SK-N-SH (cell line): ENCODE measurements at regions not wholly inside any gene's neighbourhood (a gene's known extent, or its start where the extent isn't known, plus 50 kb on each side); places are given as distances from the start of the nearest gene placed in this dataset.

Experiments used
- CTCF ChIA-PET: fragments of 300-600, 350-600 bp; formaldehyde crosslinking; extraction: SDS; loops from one replicate; lab custom pipeline; 2021; lab: Yijun Ruan, JAX
- POLR2A ChIA-PET: fragments of 350-600 bp; sonication (Branson Sonifier 250); formaldehyde crosslinking; extraction: SDS; loops from one replicate; lab custom pipeline; 2020; ENCODE audit warnings: antibody characterized with exemption, inconsistent platforms; lab: Yijun Ruan, JAX
- DNase-seq: peaks from one replicate; pipeline ENCODE4 v3.0.0; 2012
- H2AFZ ChIP-seq: fragments of 200-600 bp; sonication (generic); 2 replicates; pipeline ENCODE4 v1.8.1; 2016; ENCODE audit warnings: antibody characterized with exemption, mild to moderate bottlenecking, low read depth
- H3F3A ChIP-seq: fragments of 200-600 bp; sonication (generic); replicated peaks from 2 replicates; pipeline ENCODE3; 2016; ENCODE audit warnings: antibody characterized with exemption, mild to moderate bottlenecking; ENCODE audit not compliant: insufficient read depth
- H3K27ac ChIP-seq, 2 experiments: fragments of 200-500 bp in 1 of 2; fragments of 200-600 bp in 1 of 2; sonication (Bioruptor generic) in 1 of 2; sonication (generic), shearing (Covaris generic) in 1 of 2; 2 replicates each; pipeline versions ENCODE4 v1.5.1 to v1.6.1; 2014 to 2016; ENCODE audit warnings: low read depth in 2 of 2, inconsistent platforms in 1 of 2, low read length in 1 of 2, mild to moderate bottlenecking in 1 of 2, mixed read lengths in 1 of 2
- H3K27me3 ChIP-seq: fragments of 200-600 bp; sonication (generic), shearing (Covaris generic); 2 replicates; pipeline ENCODE4 v1.6.1; 2016; ENCODE audit warnings: mixed run types; ENCODE audit not compliant: insufficient read depth
- H3K36me3 ChIP-seq, 2 experiments: fragments of 200-500 bp in 1 of 2; fragments of 200-600 bp in 1 of 2; sonication (Bioruptor generic) in 1 of 2; sonication (generic) in 1 of 2; replicated peaks in 1 of 2; 2 replicates each; pipeline versions ENCODE3 to v1.5.1; 2014 to 2016; ENCODE audit warnings: low read length in 1 of 2, mild to moderate bottlenecking in 1 of 2; ENCODE audit not compliant: insufficient read depth in 2 of 2, control insufficient read depth in 1 of 2
- H3K4me1 ChIP-seq, 2 experiments: fragments of 200-500 bp in 1 of 2; fragments of 200-600 bp in 1 of 2; sonication (Bioruptor generic) in 1 of 2; sonication (generic), shearing (Covaris generic) in 1 of 2; 2 replicates each; pipeline versions ENCODE4 v1.5.1 to v1.6.1; 2014 to 2016; ENCODE audit warnings: low read depth in 1 of 2, low read length in 1 of 2, mixed run types in 1 of 2; ENCODE audit not compliant: insufficient read depth in 2 of 2, control insufficient read depth in 1 of 2
- H3K4me2 ChIP-seq: fragments of 200-600 bp; sonication (generic), shearing (Covaris generic); 2 replicates; pipeline ENCODE4 v1.6.1; 2017; ENCODE audit warnings: mixed run types
- H3K4me3 ChIP-seq, 2 experiments: fragments of 200-500 bp in 1 of 2; fragments of 200-600 bp in 1 of 2; sonication (Bioruptor generic) in 1 of 2; sonication (generic), shearing (Covaris generic) in 1 of 2; 2 replicates each; pipeline versions ENCODE4 v1.5.1 to v1.8.1; 2014 to 2016; ENCODE audit warnings: low read depth in 2 of 2, inconsistent platforms in 1 of 2, low read length in 1 of 2, mild to moderate bottlenecking in 1 of 2, mixed read lengths in 1 of 2, moderate library complexity in 1 of 2
- H3K79me2 ChIP-seq: fragments of 200-600 bp; sonication (generic); 2 replicates; pipeline ENCODE4 v1.8.1; 2017; ENCODE audit warnings: mild to moderate bottlenecking; ENCODE audit not compliant: insufficient read depth
- H3K9ac ChIP-seq: fragments of 200-600 bp; sonication (generic); 2 replicates; pipeline ENCODE4 v1.6.1; 2017; ENCODE audit warnings: mixed run types
- H3K9me2 ChIP-seq: fragments of 200-600 bp; sonication (generic); 2 replicates; pipeline ENCODE4 v1.6.1; 2017; ENCODE audit warnings: mixed run types
- H3K9me3 ChIP-seq: fragments of 200-600 bp; sonication (generic); 2 replicates; pipeline ENCODE4 v1.6.1; 2017; ENCODE audit warnings: mixed run types, mild to moderate bottlenecking, moderate library complexity
- H4K20me1 ChIP-seq: fragments of 200-600 bp; sonication (generic); 2 replicates; pipeline ENCODE4 v1.6.1; 2017; ENCODE audit warnings: mild to moderate bottlenecking, mixed run types; ENCODE audit not compliant: insufficient read depth
- CTCF ChIP-seq: fragments of 200-600 bp; sonication (generic); IDR thresholded peaks from 2 replicates; pipeline ENCODE4 v1.6.1; 2017; ENCODE audit warnings: antibody characterized with exemption, mild to moderate bottlenecking, moderate library complexity
- EP300 ChIP-seq, 2 experiments: IDR thresholded peaks; 2 replicates each; pipeline versions ENCODE4 v1.4.0 to v1.6.1; 2012; ENCODE audit warnings: borderline replicate concordance in 1 of 2, low read depth in 1 of 2, low read length in 1 of 2
- EZH2phosphoT487 ChIP-seq: fragments of 200-600 bp; sonication (generic); IDR thresholded peaks from 2 replicates; pipeline ENCODE4 v1.6.1; 2017; ENCODE audit warnings: low read depth, mixed run types, mild to moderate bottlenecking, antibody characterized with exemption, moderate library complexity, borderline replicate concordance
- FOXJ3 ChIP-seq: sonication (generic); formaldehyde crosslinking; IDR thresholded peaks from 2 replicates; pipeline ENCODE4 v1.5.1; 2020; ENCODE audit warnings: mild to moderate bottlenecking, missing genetic modification reagents
- IRF3 ChIP-seq: fragments of 150-350 bp; IDR thresholded peaks from 2 replicates; pipeline ENCODE4 v1.6.1; 2016; ENCODE audit warnings: mild to moderate bottlenecking, low read depth, low read length
- MEF2A ChIP-seq: IDR thresholded peaks from 2 replicates; pipeline ENCODE4 v1.4.0; 2012; ENCODE audit warnings: low read depth, borderline replicate concordance
- POLR2AphosphoS5 ChIP-seq: IDR thresholded peaks from 2 replicates; pipeline ENCODE4 v1.6.1; 2012; ENCODE audit warnings: low read depth, low read length
- RFX5 ChIP-seq: IDR thresholded peaks from 2 replicates; pipeline ENCODE4 v1.6.1; 2012; ENCODE audit warnings: mild to moderate bottlenecking, improper control_type of control experiment, low read length
- SMC3 ChIP-seq: IDR thresholded peaks from 2 replicates; pipeline ENCODE4 v1.6.1; 2012; ENCODE audit warnings: low read depth, low read length, improper control_type of control experiment
- TCF12 ChIP-seq: IDR thresholded peaks from 2 replicates; pipeline ENCODE4 v1.4.0; 2012
- USF1 ChIP-seq: IDR thresholded peaks from 2 replicates; pipeline ENCODE4 v1.4.0; 2012; ENCODE audit warnings: low read depth, borderline replicate concordance
- YY1 ChIP-seq: IDR thresholded peaks from 2 replicates; pipeline ENCODE4 v1.4.0; 2012; ENCODE audit warnings: low read depth, mild to moderate bottlenecking
- ZBTB33 ChIP-seq: IDR thresholded peaks from 2 replicates; pipeline ENCODE4 v1.4.0; 2012; ENCODE audit warnings: low read depth, borderline replicate concordance
- WGBS: methylation state at CpG from one replicate; pipeline ENCODE4 v1.1.6; 2017; ENCODE audit warnings: low lambda C conversion rate; 5-methylcytosine and 5-hydroxymethylcytosine counted together
- TF ChIP-seq, protein P1 (sequence below): IDR thresholded peaks from 2 replicates; pipeline ENCODE4 v1.4.0; 2012; ENCODE audit warnings: low read depth

GRCh38 chr6:10259671-10260070 is 155.2 kb downstream of the TFAP2A start:
- no peak overlapping the region for H2AFZ ChIP-seq
- H3K4me2 ChIP-seq = no peak overlapping the region
- no peaks in the 10 kb centered on the region for H3K27me3 ChIP-seq
- H3K4me1 ChIP-seq = no peaks in the 10 kb centered on the region
- no peaks in the 10 kb centered on the region for H3K9me2 ChIP-seq
- no peaks in the 10 kb centered on the region for H3K36me3 ChIP-seq
- no peaks in the 10 kb centered on the region for H3F3A ChIP-seq
- TF ChIP-seq EP300 (IDR thresholded peaks at IDR 0.05; ENCODE audit: borderline replicate concordance in 1 of 2, low read depth in 1 of 2, low read length in 1 of 2) (no peak), TCF12 (no peak), POLR2AphosphoS5 (no peak), YY1 (no peak), IRF3 (no peak), CTCF (no peak), MEF2A (no peak), ZBTB33 (no peak), USF1 (no peak), FOXJ3 (no peak), EZH2phosphoT487 (no peak)
- TF ChIP-seq, protein P1, sequence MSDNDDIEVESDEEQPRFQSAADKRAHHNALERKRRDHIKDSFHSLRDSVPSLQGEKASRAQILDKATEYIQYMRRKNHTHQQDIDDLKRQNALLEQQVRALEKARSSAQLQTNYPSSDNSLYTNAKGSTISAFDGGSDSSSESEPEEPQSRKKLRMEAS = no peak
- 9% methylated on average over 3 of the region's 3 CpGs for WGBS
- ChIA-PET POLR2A (no interaction called here), CTCF (no interaction called here)
- no peaks in the 10 kb centered on the region for H3K9me3 ChIP-seq
- no peak overlapping the region for H3K4me3 ChIP-seq
- H3K79me2 ChIP-seq = no peaks in the 10 kb centered on the region
- no peak overlapping the region for H3K9ac ChIP-seq
- DNase-seq = no peak
- no peak overlapping the region for H3K27ac ChIP-seq
- no peaks in the 10 kb centered on the region for H4K20me1 ChIP-seq

DNA sequence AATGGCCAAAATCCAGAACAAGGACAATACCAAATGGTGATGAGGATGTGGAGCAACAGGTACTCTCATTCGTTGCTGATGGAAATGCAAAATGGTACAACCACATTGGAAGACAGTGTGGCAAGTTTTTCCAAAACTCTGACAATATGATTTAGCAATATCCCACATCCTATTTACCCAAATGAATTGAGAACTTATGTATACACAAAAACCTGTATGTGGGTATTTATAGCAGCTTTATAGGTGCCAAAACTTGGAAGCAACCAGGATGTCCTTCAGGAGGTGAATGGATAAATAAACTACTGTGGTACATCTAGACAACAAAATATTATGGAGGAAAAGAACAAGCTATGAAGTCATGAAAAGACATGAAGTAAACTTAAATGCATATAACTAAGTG is 156.5 kb downstream of the TFAP2A start:
- ChIA-PET CTCF (no interaction called here), POLR2A (no interaction called here)
- WGBS = 13% methylated on average over 1 of the region's 1 CpG
- H3K4me2 ChIP-seq = no peak overlapping the region
- H3K4me1 ChIP-seq = no peaks in the 10 kb centered on the region
- no peaks in the 10 kb centered on the region for H3F3A ChIP-seq
- no peaks in the 10 kb centered on the region for H3K9me2 ChIP-seq
- no peak overlapping the region for H3K27ac ChIP-seq
- TF ChIP-seq SMC3 = no peak
- no peak for TF ChIP-seq RFX5
- no peak overlapping the region for H3K4me3 ChIP-seq
- no peaks in the 10 kb centered on the region for H3K27me3 ChIP-seq
- H3K9me3 ChIP-seq = no peaks in the 10 kb centered on the region
- H3K36me3 ChIP-seq = no peaks in the 10 kb centered on the region
- no peak overlapping the region for H3K9ac ChIP-seq
- H2AFZ ChIP-seq = no peak overlapping the region
- no peaks in the 10 kb centered on the region for H3K79me2 ChIP-seq
- H4K20me1 ChIP-seq = no peaks in the 10 kb centered on the region
- no peak for DNase-seq
